Mesendoderm (in vitro differentiated cells): ENCODE measurements at regions not wholly inside any gene's neighbourhood (a gene's known extent, or its start where the extent isn't known, plus 50 kb on each side); places are given as distances from the start of the nearest gene placed in this dataset.

Source experiments
- DNase-seq: peaks from one replicate; pipeline ENCODE4 v3.0.0; 2013
- H2AK5ac ChIP-seq: 2 replicates; pipeline ENCODE4 v1.6.1; 2013; ENCODE audit warnings: low read length, inconsistent platforms
- H2BK120ac ChIP-seq: 2 replicates; pipeline ENCODE4 v1.6.1; 2013; ENCODE audit warnings: low read depth, mild to moderate bottlenecking, low read length, moderate library complexity, mixed read lengths
- H2BK15ac ChIP-seq: replicated peaks from 2 replicates; pipeline ENCODE4 v1.6.1; 2013; ENCODE audit warnings: low read depth, mild to moderate bottlenecking, moderate library complexity
- H2BK5ac ChIP-seq: 2 replicates; pipeline ENCODE4 v1.6.1; 2013; ENCODE audit warnings: low read length, inconsistent platforms
- H3K18ac ChIP-seq: 2 replicates; pipeline ENCODE4 v1.6.1; 2013; ENCODE audit warnings: mild to moderate bottlenecking, low read length, mixed read lengths
- H3K23ac ChIP-seq: one replicate; pipeline ENCODE4 v1.6.1; 2013; ENCODE audit warnings: low read length
- H3K27ac ChIP-seq: 2 replicates; pipeline ENCODE4 v1.5.1; 2013; ENCODE audit warnings: low read depth, mild to moderate bottlenecking, inconsistent platforms, low read length, moderate library complexity
- H3K27me3 ChIP-seq: 2 replicates; pipeline ENCODE4 v1.6.1; 2013; ENCODE audit warnings: low read length, control low read depth, mild to moderate bottlenecking, inconsistent platforms; ENCODE audit not compliant: insufficient read depth, poor library complexity
- H3K36me3 ChIP-seq: 2 replicates; pipeline ENCODE4 v1.6.1; 2013; ENCODE audit warnings: low read length, inconsistent platforms; ENCODE audit not compliant: control insufficient read depth, insufficient read depth
- H3K4ac ChIP-seq: one replicate; pipeline ENCODE4 v1.6.1; 2013; ENCODE audit warnings: low read depth, mild to moderate bottlenecking, low read length, moderate library complexity
- H3K4me1 ChIP-seq: 2 replicates; pipeline ENCODE4 v1.6.1; 2013; ENCODE audit warnings: low read depth, low read length, inconsistent platforms; ENCODE audit not compliant: control insufficient read depth
- H3K4me2 ChIP-seq: 2 replicates; pipeline ENCODE4 v1.6.1; 2013; ENCODE audit warnings: low read length
- H3K4me3 ChIP-seq: 2 replicates; pipeline ENCODE4 v1.5.1; 2013; ENCODE audit warnings: mild to moderate bottlenecking, low read length
- H3K56ac ChIP-seq: one replicate; pipeline ENCODE4 v1.6.1; 2013; ENCODE audit warnings: low read length
- H3K79me1 ChIP-seq: 2 replicates; pipeline ENCODE4 v1.6.1; 2013; ENCODE audit warnings: low read length, inconsistent platforms
- H3K79me2 ChIP-seq: 2 replicates; pipeline ENCODE4 v1.6.1; 2013; ENCODE audit warnings: mild to moderate bottlenecking, low read length; ENCODE audit not compliant: control insufficient read depth, insufficient read depth
- H3K9ac ChIP-seq: 2 replicates; pipeline ENCODE4 v1.6.1; 2013; ENCODE audit warnings: low read length, inconsistent platforms
- H4K5ac ChIP-seq: one replicate; pipeline ENCODE4 v1.6.1; 2013; ENCODE audit warnings: low read length
- H4K8ac ChIP-seq: one replicate; pipeline ENCODE4 v1.6.1; 2013; ENCODE audit warnings: low read depth, mild to moderate bottlenecking, control low read depth, low read length, moderate library complexity
- WGBS: extraction: QIAGEN DNeasy Blood & Tissue Kit; methylation state at CpG from one replicate; pipeline ENCODE4 v1.1.7; 2013; ENCODE audit warnings: low lambda C conversion rate, missing lambda C conversion rate; ENCODE audit not compliant: insufficient coverage; ENCODE audit errors: extremely low coverage; 5-methylcytosine and 5-hydroxymethylcytosine counted together

GRCh38 chr5:164728733-164729132 is 1223.3 kb downstream of the MAT2B start:
- no peak overlapping the region for H3K4me2 ChIP-seq
- H2BK120ac ChIP-seq: no peak overlapping the region
- H2BK5ac ChIP-seq: no peak overlapping the region
- no peak overlapping the region for H3K56ac ChIP-seq
- no peaks in the 10 kb centered on the region for H3K79me2 ChIP-seq
- no peaks in the 10 kb centered on the region for H3K79me1 ChIP-seq
- no CpG with 5 or more reads among the region's 3 CpGs for WGBS
- H3K4me1 ChIP-seq: no peaks in the 10 kb centered on the region
- H3K27me3 ChIP-seq: no peaks in the 10 kb centered on the region
- H3K27ac ChIP-seq: no peak overlapping the region
- H3K9ac ChIP-seq: no peak overlapping the region
- H3K36me3 ChIP-seq: no peaks in the 10 kb centered on the region
- no peak overlapping the region for H2AK5ac ChIP-seq
- no peak overlapping the region for H3K4me3 ChIP-seq
- H3K4ac ChIP-seq: no peak overlapping the region
- H4K8ac ChIP-seq: no peak overlapping the region
- no peak overlapping the region for H3K18ac ChIP-seq
- H4K5ac ChIP-seq: no peak overlapping the region
- no peak overlapping the region for H3K23ac ChIP-seq
- no peak for DNase-seq
- H2BK15ac ChIP-seq: no peak overlapping the region

DNA sequence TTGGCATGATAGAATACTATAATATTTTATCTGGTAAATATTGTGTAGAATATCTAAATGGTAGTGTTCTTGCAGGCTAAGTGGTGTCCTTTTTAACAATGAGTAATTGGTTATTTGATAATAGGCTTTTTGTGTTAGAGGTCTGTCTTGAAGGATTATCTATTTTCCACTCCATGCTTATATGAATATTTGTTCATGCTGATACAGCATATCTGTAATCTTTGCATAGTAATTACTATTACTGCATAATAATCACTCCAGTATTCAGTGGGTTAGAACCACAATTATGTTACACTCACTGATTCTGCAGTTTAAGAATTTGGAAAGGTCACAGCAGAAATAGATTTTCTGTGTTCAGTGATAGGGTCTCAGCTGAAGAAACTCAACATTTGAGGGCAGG is 1229.9 kb downstream of the MAT2B start:
- Histone ChIP-seq H3K27me3 (no peaks in the 10 kb centered on the region), H3K27ac (no peak overlapping the region), H3K4ac (no peak overlapping the region), H4K8ac (no peak overlapping the region), H3K9ac (no peak overlapping the region), H3K56ac (no peak overlapping the region), H2BK15ac (no peak overlapping the region), H2BK5ac (no peak overlapping the region), H3K79me1 (no peaks in the 10 kb centered on the region), H4K5ac (no peak overlapping the region), H2BK120ac (no peak overlapping the region), H3K4me2 (no peak overlapping the region), H3K36me3 (no peaks in the 10 kb centered on the region), H2AK5ac (no peak overlapping the region), H3K4me1 (no peaks in the 10 kb centered on the region), H3K4me3 (no peak overlapping the region), H3K79me2 (no peaks in the 10 kb centered on the region), H3K18ac (no peak overlapping the region), H3K23ac (no peak overlapping the region)
- DNase-seq: no peak

DNA sequence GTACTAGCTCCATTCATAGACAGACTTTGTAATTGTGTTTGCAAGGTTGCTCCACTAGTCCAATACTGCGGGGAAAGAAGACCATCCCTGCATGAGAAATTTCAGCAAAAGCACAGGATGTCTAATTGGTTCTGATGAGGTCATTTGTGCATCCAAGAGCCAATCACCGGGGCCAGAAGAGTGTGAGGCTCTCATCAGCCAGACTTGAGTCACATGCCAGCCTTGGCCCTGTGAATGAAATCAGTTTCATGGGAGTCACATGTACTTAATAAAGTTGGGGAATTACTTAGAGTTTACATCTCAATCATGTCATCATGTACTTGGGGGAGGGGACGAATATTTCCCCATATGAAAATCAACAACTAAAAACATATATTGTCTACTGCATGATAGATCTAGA is 1236.0 kb downstream of the MAT2B start:
- Histone ChIP-seq H2BK5ac (no peak overlapping the region), H2BK15ac (no peak overlapping the region), H4K5ac (no peak overlapping the region), H3K79me2 (no peaks in the 10 kb centered on the region), H4K8ac (no peak overlapping the region), H3K56ac (no peak overlapping the region), H3K9ac (no peak overlapping the region), H3K4me2 (no peak overlapping the region), H3K4me3 (no peak overlapping the region), H3K36me3 (no peaks in the 10 kb centered on the region), H3K79me1 (no peaks in the 10 kb centered on the region), H3K18ac (no peak overlapping the region), H3K27me3 (no peaks in the 10 kb centered on the region), H3K4ac (no peak overlapping the region), H3K23ac (no peak overlapping the region), H2AK5ac (no peak overlapping the region), H3K4me1 (no peaks in the 10 kb centered on the region), H2BK120ac (no peak overlapping the region), H3K27ac (no peak overlapping the region)
- DNase-seq: peak; percentile 2
- WGBS: no CpG with 5 or more reads among the region's 3 CpGs

DNA sequence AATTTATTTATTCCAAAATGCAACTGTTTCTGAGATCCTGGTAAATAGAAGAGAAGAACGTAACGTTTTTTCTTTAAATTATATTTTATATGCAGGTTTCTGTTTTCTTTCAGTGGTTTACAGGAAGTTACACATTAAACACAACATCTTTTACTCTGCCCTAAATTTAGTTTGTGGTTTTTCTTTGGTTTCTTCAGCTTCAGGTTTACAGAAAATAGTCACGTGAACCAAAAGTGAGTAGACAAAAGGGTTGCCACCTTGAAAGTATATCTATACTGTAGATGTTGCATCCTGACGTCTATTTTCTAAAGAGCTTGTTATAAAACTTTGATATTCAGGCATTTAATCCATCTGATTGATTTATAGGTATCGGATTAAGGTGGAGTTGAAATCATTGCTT is 1236.6 kb downstream of the MAT2B start:
- no peak overlapping the region for H3K9ac ChIP-seq
- no peaks in the 10 kb centered on the region for H3K36me3 ChIP-seq
- no peak overlapping the region for H3K4me3 ChIP-seq
- H3K56ac ChIP-seq: no peak overlapping the region
- no peak overlapping the region for H4K8ac ChIP-seq
- no peak overlapping the region for H3K18ac ChIP-seq
- no peak overlapping the region for H2BK15ac ChIP-seq
- H2BK5ac ChIP-seq: no peak overlapping the region
- no peak overlapping the region for H3K27ac ChIP-seq
- no peak for DNase-seq
- H3K27me3 ChIP-seq: no peaks in the 10 kb centered on the region
- 100% methylated on average over 1 of the region's 5 CpGs for WGBS
- H3K4me1 ChIP-seq: no peaks in the 10 kb centered on the region
- H3K4ac ChIP-seq: no peak overlapping the region
- H3K79me2 ChIP-seq: no peaks in the 10 kb centered on the region
- H3K4me2 ChIP-seq: no peak overlapping the region
- H3K79me1 ChIP-seq: no peaks in the 10 kb centered on the region
- no peak overlapping the region for H2AK5ac ChIP-seq
- H3K23ac ChIP-seq: no peak overlapping the region
- H2BK120ac ChIP-seq: no peak overlapping the region
- H4K5ac ChIP-seq: no peak overlapping the region

DNA sequence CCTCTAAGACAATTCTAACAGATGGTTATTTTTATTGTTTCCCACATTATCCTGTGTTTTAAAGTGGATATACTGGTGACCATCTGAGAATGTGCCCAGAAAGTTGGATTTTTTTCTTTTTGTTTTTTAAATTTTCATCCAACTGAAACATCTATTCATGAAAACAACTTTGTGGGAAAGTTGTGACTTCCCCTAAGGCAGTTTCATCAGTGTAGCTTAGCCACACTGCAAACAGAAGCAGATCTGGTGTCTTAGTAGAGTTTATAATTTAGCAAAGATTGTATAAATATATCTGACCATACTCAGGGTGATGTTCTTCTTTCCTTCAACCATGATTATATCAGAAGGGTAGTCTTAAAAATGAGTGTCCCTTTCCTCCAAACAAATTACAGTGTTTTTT is 1241.3 kb downstream of the MAT2B start:
- H3K18ac ChIP-seq: no peak overlapping the region
- H3K4me1 ChIP-seq: no peaks in the 10 kb centered on the region
- DNase-seq: peak; percentile 3
- no peak overlapping the region for H2AK5ac ChIP-seq
- H3K27me3 ChIP-seq: no peaks in the 10 kb centered on the region
- no peak overlapping the region for H2BK5ac ChIP-seq
- no peak overlapping the region for H3K27ac ChIP-seq
- H3K36me3 ChIP-seq: no peaks in the 10 kb centered on the region
- no peaks in the 10 kb centered on the region for H3K79me1 ChIP-seq
- no peak overlapping the region for H2BK120ac ChIP-seq
- no peak overlapping the region for H4K8ac ChIP-seq
- no peak overlapping the region for H3K9ac ChIP-seq
- H3K4me3 ChIP-seq: no peak overlapping the region
- no peak overlapping the region for H3K56ac ChIP-seq
- no peaks in the 10 kb centered on the region for H3K79me2 ChIP-seq
- no peak overlapping the region for H3K4me2 ChIP-seq
- no peak overlapping the region for H2BK15ac ChIP-seq
- H4K5ac ChIP-seq: no peak overlapping the region
- no peak overlapping the region for H3K4ac ChIP-seq
- no peak overlapping the region for H3K23ac ChIP-seq

DNA sequence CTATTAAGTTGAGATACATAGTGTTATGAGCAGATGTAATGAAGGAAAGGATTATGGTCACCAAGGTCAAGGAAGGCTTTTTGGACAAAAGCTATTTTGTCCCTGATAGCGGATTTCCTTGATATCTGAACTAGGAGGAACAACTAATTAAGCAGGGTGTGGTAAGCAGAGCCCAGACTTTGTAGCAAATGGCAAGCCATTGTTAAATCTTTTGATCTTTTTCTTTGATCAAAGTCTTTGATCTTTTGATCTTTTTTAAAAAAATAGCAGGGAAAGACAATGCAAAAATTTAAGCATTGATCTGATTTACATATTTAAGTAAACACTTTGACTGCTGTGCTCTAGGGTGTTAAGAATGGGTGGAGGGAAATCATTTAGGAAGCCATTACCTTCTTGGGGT is 1242.0 kb downstream of the MAT2B start:
- Histone ChIP-seq H3K79me1 (no peaks in the 10 kb centered on the region), H3K79me2 (no peaks in the 10 kb centered on the region), H2BK5ac (no peak overlapping the region), H3K56ac (no peak overlapping the region), H3K18ac (no peak overlapping the region), H3K9ac (no peak overlapping the region), H4K8ac (no peak overlapping the region), H3K27ac (no peak overlapping the region), H3K4ac (no peak overlapping the region), H4K5ac (no peak overlapping the region), H3K4me2 (no peak overlapping the region), H2BK15ac (no peak overlapping the region), H3K23ac (no peak overlapping the region), H3K27me3 (no peaks in the 10 kb centered on the region), H3K36me3 (no peaks in the 10 kb centered on the region), H2BK120ac (no peak overlapping the region), H3K4me3 (no peak overlapping the region), H2AK5ac (no peak overlapping the region), H3K4me1 (no peaks in the 10 kb centered on the region)
- WGBS: no CpG with 5 or more reads among the region's 1 CpG
- peak; percentile 50 for DNase-seq
